H1 (cell line): ENCODE measurements at regions not wholly inside any gene's neighbourhood (a gene's known extent, or its start where the extent isn't known, plus 50 kb on each side); places are given as distances from the start of the nearest gene placed in this dataset.

ENCODE experiments used
- POLR2A ChIP-seq, 2 experiments: IDR thresholded peaks; 1 replicate in 1 of 2; 2 replicates in 1 of 2; pipeline ENCODE4 v1.6.1; 2011; ENCODE audit warnings: low read depth in 2 of 2, low read length in 2 of 2, mild to moderate bottlenecking in 2 of 2; ENCODE audit errors: control extremely low read depth in 1 of 2
- POLR2AphosphoS5 ChIP-seq: IDR thresholded peaks from 2 replicates; pipeline ENCODE4 v1.6.1; 2011; ENCODE audit warnings: low read depth, low read length
- SIN3A ChIP-seq, 2 experiments: IDR thresholded peaks in 1 of 2; conservative IDR thresholded peaks in 1 of 2; 2 replicates each; pipeline ENCODE4 v1.6.1; 2011 to 2012; ENCODE audit warnings: low read length in 2 of 2, improper control_type of control experiment in 1 of 2, low read depth in 1 of 2, mild to moderate bottlenecking in 1 of 2
- TF ChIP-seq, protein P1 (sequence below): IDR thresholded peaks from 2 replicates; pipeline ENCODE4 v1.6.1; 2011; ENCODE audit warnings: low read depth, mild to moderate bottlenecking, low read length; ENCODE audit not compliant: insufficient read depth

DNA sequence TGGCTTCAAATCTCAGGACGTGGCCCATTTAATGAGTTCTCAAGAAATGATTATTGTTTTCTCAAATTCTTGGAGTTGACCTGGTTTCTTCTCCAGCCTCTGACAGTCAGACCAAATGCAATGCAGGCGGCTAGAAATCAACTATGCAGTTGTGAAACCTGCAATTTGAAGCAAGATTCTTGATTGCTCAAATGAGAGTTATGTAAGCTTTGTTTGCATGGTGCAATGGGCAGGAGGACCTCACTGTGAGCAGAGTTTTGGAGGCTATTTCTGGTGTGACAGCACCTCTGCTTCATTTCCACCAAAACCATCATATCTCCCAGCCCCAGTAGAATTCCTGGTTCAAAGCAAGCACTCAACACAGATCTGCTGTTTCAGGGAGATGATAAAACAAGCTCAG is 500.0 kb upstream of the KLF4 start:
- TF ChIP-seq SIN3A (conservative IDR thresholded peaks at IDR 0.05 in 1 of 2, IDR thresholded peaks at IDR 0.05 in 1 of 2; ENCODE audit: low read depth in 1 of 2, low read length in 2 of 2), result no peak
- no peak for TF ChIP-seq POLR2A (IDR thresholded peaks at IDR 0.05; ENCODE audit: control extremely low read depth in 1 of 2, low read depth in 2 of 2, low read length in 2 of 2)
- TF ChIP-seq POLR2AphosphoS5, result no peak
- TF ChIP-seq, protein P1, sequence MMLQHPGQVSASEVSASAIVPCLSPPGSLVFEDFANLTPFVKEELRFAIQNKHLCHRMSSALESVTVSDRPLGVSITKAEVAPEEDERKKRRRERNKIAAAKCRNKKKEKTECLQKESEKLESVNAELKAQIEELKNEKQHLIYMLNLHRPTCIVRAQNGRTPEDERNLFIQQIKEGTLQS, result no peak
